ENCODE measurements at regions not wholly inside any gene's neighbourhood (a gene's known extent, or its start where the extent isn't known, plus 50 kb on each side); places are given as distances from the start of the nearest gene placed in this dataset.
"Not testable (repeated sequence)": the region's sequence is repeated elsewhere in the genome, so short reads cannot be mapped to it uniquely, and the experiment has no call there.

GRCh38 chr12:91249518-91250272 is 67.1 kb upstream of the DCN start:
- no peak overlapping the region for H3K4me3 ChIP-seq (ENCODE audit: low read depth, low read length)
- no peak for DNase-seq (ENCODE audit: low read depth)
- TF ChIP-seq MAX (IDR thresholded peaks at IDR 0.05; ENCODE audit: low read depth, low read length) = no peak
- TF ChIP-seq POLR2A (IDR thresholded peaks at IDR 0.05; ENCODE audit: extremely low read depth, insufficient read length) = no peak
- no peak for TF ChIP-seq MYC (IDR thresholded peaks at IDR 0.05; ENCODE audit: low read depth, low read length)
- TF ChIP-seq CTCF (IDR thresholded peaks at IDR 0.05; ENCODE audit: low read depth, low read length) = no peak

GRCh38 chr12:91249054-91249453 is 66.4 kb upstream of the DCN start:
- DNase-seq (ENCODE audit: low read depth) = no peak
- no peak overlapping the region for H3K4me3 ChIP-seq (ENCODE audit: low read depth, low read length)
- TF ChIP-seq POLR2A (IDR thresholded peaks at IDR 0.05; ENCODE audit: extremely low read depth, insufficient read length) (no peak), MAX (IDR thresholded peaks at IDR 0.05; ENCODE audit: low read depth, low read length) (no peak), CTCF (IDR thresholded peaks at IDR 0.05; ENCODE audit: low read depth, low read length) (no peak), MYC (IDR thresholded peaks at IDR 0.05; ENCODE audit: low read depth, low read length) (no peak)

- DNase-seq (ENCODE audit: low read depth); H3K4me3 ChIP-seq (ENCODE audit: low read depth, low read length): not testable (repeated sequence)
Observed at GRCh38 chr12:91243177-91243576, 60.6 kb upstream of the DCN start.

GRCh38 chr12:91241756-91242155 is 59.1 kb upstream of the DCN start:
- no peak overlapping the region for H3K4me3 ChIP-seq (ENCODE audit: low read depth, low read length)
- TF ChIP-seq MYC (IDR thresholded peaks at IDR 0.05; ENCODE audit: low read depth, low read length) (no peak), CTCF (IDR thresholded peaks at IDR 0.05; ENCODE audit: low read depth, low read length) (no peak)
- no peak for DNase-seq (ENCODE audit: low read depth)

GRCh38 chr12:91240386-91241095 is 57.9 kb upstream of the DCN start:
- H3K4me3 ChIP-seq (ENCODE audit: low read depth, low read length) = no peak overlapping the region
- no peak for DNase-seq (ENCODE audit: low read depth)
- TF ChIP-seq MAX (IDR thresholded peaks at IDR 0.05; ENCODE audit: low read depth, low read length) (no peak), CTCF (IDR thresholded peaks at IDR 0.05; ENCODE audit: low read depth, low read length) (no peak), MYC (IDR thresholded peaks at IDR 0.05; ENCODE audit: low read depth, low read length) (no peak), POLR2A (IDR thresholded peaks at IDR 0.05; ENCODE audit: extremely low read depth, insufficient read length) (no peak)

GRCh38 chr12:91239481-91239880 is 56.9 kb upstream of the DCN start:
- TF ChIP-seq MAX (IDR thresholded peaks at IDR 0.05; ENCODE audit: low read depth, low read length) (no peak), POLR2A (IDR thresholded peaks at IDR 0.05; ENCODE audit: extremely low read depth, insufficient read length) (no peak), CTCF (IDR thresholded peaks at IDR 0.05; ENCODE audit: low read depth, low read length) (no peak), MYC (IDR thresholded peaks at IDR 0.05; ENCODE audit: low read depth, low read length) (no peak)
- H3K4me3 ChIP-seq (ENCODE audit: low read depth, low read length) = no peak overlapping the region
- no peak for DNase-seq (ENCODE audit: low read depth)
